ENCODE measurements at regions not wholly inside any gene's neighbourhood (a gene's known extent, or its start where the extent isn't known, plus 50 kb on each side); places are given as distances from the start of the nearest gene placed in this dataset.

- ChIA-PET CTCF (interaction anchor here (0.6 kb wide), 1 partner anchor 314 kb away, joined by 6 read pairs; no protein-coding TSS in a partner anchor), POLR2A (ENCODE audit: low non-redundant PET) (no interaction called here)
- H3K27ac ChIP-seq, result no peak overlapping the region
- no peak for DNase-seq (ENCODE audit: low spot score)
- no peak for TF ChIP-seq CTCF (conservative IDR thresholded peaks at IDR 0.05; ENCODE audit: low read depth)
These were observed 330.5 kb downstream of the AACS start for GRCh38 chr12:125395583-125396215.

GRCh38 chr12:125399489-125399888 is 334.3 kb downstream of the AACS start:
- POLR2A ChIA-PET (ENCODE audit: low non-redundant PET), result no interaction called here
- no peak for DNase-seq (ENCODE audit: low spot score)
- H3K27ac ChIP-seq, result no peak overlapping the region
- CTCF ChIA-PET, result no interaction called here
- no peak for TF ChIP-seq CTCF (conservative IDR thresholded peaks at IDR 0.05; ENCODE audit: low read depth)

GRCh38 chr12:125402874-125403789 is 337.9 kb downstream of the AACS start:
- CTCF ChIA-PET, result interaction anchor here (0.6 to 0.8 kb wide), 2 partner anchors 214 to 220 kb away, joined by 3 read pairs; no protein-coding TSS in a partner anchor
- H3K27ac ChIP-seq, result no peak overlapping the region
- peak; percentile 8 for DNase-seq (ENCODE audit: low spot score)
- POLR2A ChIA-PET (ENCODE audit: low non-redundant PET), result no interaction called here
- TF ChIP-seq CTCF (conservative IDR thresholded peaks at IDR 0.05; ENCODE audit: low read depth), result peak; percentile 54

GRCh38 chr12:125403843-125404242 is 338.6 kb downstream of the AACS start:
- no peak overlapping the region for H3K27ac ChIP-seq
- DNase-seq (ENCODE audit: low spot score), result no peak
- no peak for TF ChIP-seq CTCF (conservative IDR thresholded peaks at IDR 0.05; ENCODE audit: low read depth)
- ChIA-PET CTCF (interaction anchor here (1.1 kb wide), 1 partner anchor 178 kb away, joined by 4 read pairs; no protein-coding TSS in a partner anchor), POLR2A (ENCODE audit: low non-redundant PET) (no interaction called here)

- CTCF ChIA-PET, result no interaction called here
- TF ChIP-seq CTCF (conservative IDR thresholded peaks at IDR 0.05; ENCODE audit: low read depth), result no peak
- H3K27ac ChIP-seq, result no peak overlapping the region
- no peak for DNase-seq (ENCODE audit: low spot score)
- POLR2A ChIA-PET (ENCODE audit: low non-redundant PET), result no interaction called here
These were observed 340.9 kb downstream of the AACS start for GRCh38 chr12:125406131-125406530.

GRCh38 chr12:125408718-125409117 is 343.5 kb downstream of the AACS start:
- ChIA-PET POLR2A (ENCODE audit: low non-redundant PET) (no interaction called here), CTCF (no interaction called here)
- TF ChIP-seq CTCF (conservative IDR thresholded peaks at IDR 0.05; ENCODE audit: low read depth), result no peak
- DNase-seq (ENCODE audit: low spot score), result no peak
- H3K27ac ChIP-seq, result no peak overlapping the region

All from RWPE1 (cell line).